SJSA1 (cell line): ENCODE measurements at regions not wholly inside any gene's neighbourhood (a gene's known extent, or its start where the extent isn't known, plus 50 kb on each side); places are given as distances from the start of the nearest gene placed in this dataset.

Experiments
- DNase-seq, 2 experiments: peaks; one replicate each; pipeline ENCODE4 v3.0.0-alpha.2; 2015 to 2020; ENCODE audit warnings: low spot score in 2 of 2, low read depth in 1 of 2
- H3K27ac ChIP-seq: fragments of 250-450 bp; sonication (Bioruptor Pico); 2 replicates; pipeline ENCODE4 v1.5.1; 2020; ENCODE audit warnings: mild to moderate bottlenecking, moderate library complexity
- H3K27me3 ChIP-seq: fragments of 250-450 bp; sonication (Bioruptor Pico); replicated peaks from 2 replicates; pipeline ENCODE4 v1.5.1; 2020; ENCODE audit warnings: mild to moderate bottlenecking, moderate library complexity
- H3K36me3 ChIP-seq: fragments of 250-450 bp; sonication (Bioruptor Pico); 2 replicates; pipeline ENCODE4 v1.5.1; 2020; ENCODE audit warnings: mild to moderate bottlenecking
- H3K4me1 ChIP-seq: fragments of 250-450 bp; sonication (Bioruptor Pico); replicated peaks from 2 replicates; pipeline ENCODE4 v1.6.1; 2021; ENCODE audit warnings: mild to moderate bottlenecking
- H3K4me3 ChIP-seq: fragments of 250-450 bp; sonication (Bioruptor Pico); 2 replicates; pipeline ENCODE4 v1.5.1; 2020; ENCODE audit warnings: mild to moderate bottlenecking
- H3K9me3 ChIP-seq: fragments of 250-450 bp; sonication (Bioruptor Pico); replicated peaks from 2 replicates; pipeline ENCODE4 v1.5.1; 2020; ENCODE audit warnings: mild to moderate bottlenecking

- Histone ChIP-seq H3K9me3 (no peaks in the 10 kb centered on the region), H3K27ac (no peak overlapping the region), H3K4me1 (no peaks in the 10 kb centered on the region), H3K36me3 (no peaks in the 10 kb centered on the region), H3K4me3 (no peak overlapping the region), H3K27me3 (no peaks in the 10 kb centered on the region; the same call in 1 of the 2 replicates)
- no peak for DNase-seq
Observed at GRCh38 chr5:74476819-74477453, 163.6 kb downstream of the ENC1 start.

- Histone ChIP-seq H3K4me1 (no peaks in the 10 kb centered on the region), H3K9me3 (no peaks in the 10 kb centered on the region), H3K27me3 (no peaks in the 10 kb centered on the region; the same call in 1 of the 2 replicates), H3K36me3 (no peaks in the 10 kb centered on the region), H3K4me3 (no peak overlapping the region), H3K27ac (no peak overlapping the region)
- DNase-seq, result no peak
Observed at GRCh38 chr5:74476046-74476818, 164.3 kb downstream of the ENC1 start.

GRCh38 chr5:74471875-74472274 lies 168.7 kb downstream of the ENC1 start:
- H3K4me1 ChIP-seq, result no peaks in the 10 kb centered on the region

GRCh38 chr5:74469234-74469994 lies 171.1 kb downstream of the ENC1 start:
- H3K27me3 ChIP-seq, result no peaks in the 10 kb centered on the region
- DNase-seq, result no peak

More at GRCh38 chr5:74471875-74472274, 168.7 kb downstream of the ENC1 start:
- Histone ChIP-seq H3K27ac (no peak overlapping the region), H3K36me3 (no peaks in the 10 kb centered on the region), H3K4me3 (no peak overlapping the region), H3K9me3 (no peaks in the 10 kb centered on the region), H3K27me3 (no peaks in the 10 kb centered on the region)
- DNase-seq, result no peak

GRCh38 chr5:74468421-74468820 lies 172.1 kb downstream of the ENC1 start:
- Histone ChIP-seq H3K4me1 (no peaks in the 10 kb centered on the region), H3K36me3 (no peaks in the 10 kb centered on the region), H3K4me3 (no peak overlapping the region), H3K27ac (no peak overlapping the region), H3K27me3 (no peaks in the 10 kb centered on the region), H3K9me3 (no peaks in the 10 kb centered on the region)
- no peak for DNase-seq

More at GRCh38 chr5:74469234-74469994, 171.1 kb downstream of the ENC1 start:
- no peak overlapping the region for H3K4me3 ChIP-seq
- H3K9me3 ChIP-seq, result no peaks in the 10 kb centered on the region
- no peaks in the 10 kb centered on the region for H3K36me3 ChIP-seq
- H3K4me1 ChIP-seq, result no peaks in the 10 kb centered on the region
- H3K27ac ChIP-seq, result no peak overlapping the region

GRCh38 chr5:74465724-74466123 lies 174.8 kb downstream of the ENC1 start:
- no peak for DNase-seq
- Histone ChIP-seq H3K4me3 (no peak overlapping the region), H3K27me3 (no peaks in the 10 kb centered on the region), H3K36me3 (no peaks in the 10 kb centered on the region), H3K27ac (no peak overlapping the region), H3K9me3 (no peaks in the 10 kb centered on the region), H3K4me1 (no peaks in the 10 kb centered on the region)

- no peak for DNase-seq
- Histone ChIP-seq H3K9me3 (no peaks in the 10 kb centered on the region), H3K27ac (no peak overlapping the region), H3K4me3 (no peak overlapping the region), H3K4me1 (no peaks in the 10 kb centered on the region), H3K27me3 (no peaks in the 10 kb centered on the region), H3K36me3 (no peaks in the 10 kb centered on the region)
Observed at GRCh38 chr5:74464512-74465209, 175.9 kb downstream of the ENC1 start.

- no peaks in the 10 kb centered on the region for H3K36me3 ChIP-seq
- H3K9me3 ChIP-seq, result no peaks in the 10 kb centered on the region
- no peak for DNase-seq
- H3K27me3 ChIP-seq, result no peaks in the 10 kb centered on the region
- no peaks in the 10 kb centered on the region for H3K4me1 ChIP-seq
- H3K4me3 ChIP-seq, result no peak overlapping the region
- no peak overlapping the region for H3K27ac ChIP-seq
Observed at GRCh38 chr5:74462356-74462755, 178.2 kb downstream of the ENC1 start.

GRCh38 chr5:74461251-74461650 lies 179.3 kb downstream of the ENC1 start:
- no peaks in the 10 kb centered on the region for H3K9me3 ChIP-seq
- H3K27me3 ChIP-seq, result no peaks in the 10 kb centered on the region
- no peak for DNase-seq

GRCh38 chr5:74460694-74461093 lies 179.8 kb downstream of the ENC1 start:
- Histone ChIP-seq H3K27ac (no peak overlapping the region), H3K36me3 (no peaks in the 10 kb centered on the region), H3K9me3 (no peaks in the 10 kb centered on the region), H3K4me3 (no peak overlapping the region), H3K27me3 (no peaks in the 10 kb centered on the region), H3K4me1 (no peaks in the 10 kb centered on the region)
- no peak for DNase-seq

More at GRCh38 chr5:74461251-74461650, 179.3 kb downstream of the ENC1 start:
- Histone ChIP-seq H3K4me3 (no peak overlapping the region), H3K36me3 (no peaks in the 10 kb centered on the region), H3K27ac (no peak overlapping the region), H3K4me1 (no peaks in the 10 kb centered on the region)

- H3K27me3 ChIP-seq, result no peaks in the 10 kb centered on the region
- H3K4me1 ChIP-seq, result no peaks in the 10 kb centered on the region
- H3K9me3 ChIP-seq, result no peaks in the 10 kb centered on the region
- DNase-seq, result no peak
- H3K27ac ChIP-seq, result no peak overlapping the region
- no peak overlapping the region for H3K4me3 ChIP-seq
- H3K36me3 ChIP-seq, result no peaks in the 10 kb centered on the region
Observed at GRCh38 chr5:74459984-74460383, 180.5 kb downstream of the ENC1 start.

- no peaks in the 10 kb centered on the region for H3K36me3 ChIP-seq
- no peak overlapping the region for H3K27ac ChIP-seq
- H3K4me1 ChIP-seq, result no peaks in the 10 kb centered on the region
- DNase-seq, result no peak
- no peaks in the 10 kb centered on the region for H3K9me3 ChIP-seq
- H3K27me3 ChIP-seq, result no peaks in the 10 kb centered on the region
- H3K4me3 ChIP-seq, result no peak overlapping the region
Observed at GRCh38 chr5:74457876-74458275, 182.7 kb downstream of the ENC1 start.

- H3K36me3 ChIP-seq, result no peaks in the 10 kb centered on the region
- H3K4me3 ChIP-seq, result no peak overlapping the region
- no peak for DNase-seq
- H3K27ac ChIP-seq, result no peak overlapping the region
- no peaks in the 10 kb centered on the region for H3K9me3 ChIP-seq
- no peaks in the 10 kb centered on the region for H3K4me1 ChIP-seq
- H3K27me3 ChIP-seq, result no peaks in the 10 kb centered on the region
Observed at GRCh38 chr5:74454263-74455030, 186.1 kb downstream of the ENC1 start.
